A673 (cell line): ENCODE measurements at regions not wholly inside any gene's neighbourhood (a gene's known extent, or its start where the extent isn't known, plus 50 kb on each side); places are given as distances from the start of the nearest gene placed in this dataset.

Experiments used
- EZH2 ChIP-seq: fragments of 200-600 bp; sonication (generic); IDR thresholded peaks from 2 replicates; pipeline ENCODE4 v1.6.1; 2017; ENCODE audit warnings: borderline replicate concordance, low read depth, mild to moderate bottlenecking, mixed read lengths, antibody characterized with exemption, low read length; ENCODE audit not compliant: poor library complexity, severe bottlenecking
- TF ChIP-seq, protein P1 (sequence below): fragments of 300-800, 200-600 bp; sonication (generic); conservative IDR thresholded peaks from 2 replicates; pipeline ENCODE4 v1.5.1; 2017; ENCODE audit warnings: low read depth, mild to moderate bottlenecking, antibody characterized with exemption, low read length, moderate library complexity, mixed read lengths

DNA sequence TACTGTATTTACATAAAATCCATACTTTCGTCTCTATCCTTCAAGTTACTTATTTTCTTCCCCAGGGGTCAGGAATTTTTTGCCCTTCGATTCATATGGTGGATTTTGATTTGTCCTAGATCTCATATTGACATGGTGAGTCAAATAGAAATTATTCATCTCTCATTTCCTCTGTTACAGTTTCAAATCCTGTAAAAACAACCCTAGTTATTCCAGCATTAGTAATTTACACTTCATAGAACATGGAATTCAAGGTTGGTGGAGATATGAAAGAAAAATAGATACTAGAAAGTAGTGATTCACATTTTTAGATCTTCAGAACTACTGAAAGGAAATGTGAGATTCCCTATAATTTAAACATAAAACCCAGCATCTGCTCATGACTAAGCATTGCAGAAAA, 1331.0 kb upstream of the CDH9 start:
- TF ChIP-seq EZH2, result no peak
- TF ChIP-seq, protein P1, sequence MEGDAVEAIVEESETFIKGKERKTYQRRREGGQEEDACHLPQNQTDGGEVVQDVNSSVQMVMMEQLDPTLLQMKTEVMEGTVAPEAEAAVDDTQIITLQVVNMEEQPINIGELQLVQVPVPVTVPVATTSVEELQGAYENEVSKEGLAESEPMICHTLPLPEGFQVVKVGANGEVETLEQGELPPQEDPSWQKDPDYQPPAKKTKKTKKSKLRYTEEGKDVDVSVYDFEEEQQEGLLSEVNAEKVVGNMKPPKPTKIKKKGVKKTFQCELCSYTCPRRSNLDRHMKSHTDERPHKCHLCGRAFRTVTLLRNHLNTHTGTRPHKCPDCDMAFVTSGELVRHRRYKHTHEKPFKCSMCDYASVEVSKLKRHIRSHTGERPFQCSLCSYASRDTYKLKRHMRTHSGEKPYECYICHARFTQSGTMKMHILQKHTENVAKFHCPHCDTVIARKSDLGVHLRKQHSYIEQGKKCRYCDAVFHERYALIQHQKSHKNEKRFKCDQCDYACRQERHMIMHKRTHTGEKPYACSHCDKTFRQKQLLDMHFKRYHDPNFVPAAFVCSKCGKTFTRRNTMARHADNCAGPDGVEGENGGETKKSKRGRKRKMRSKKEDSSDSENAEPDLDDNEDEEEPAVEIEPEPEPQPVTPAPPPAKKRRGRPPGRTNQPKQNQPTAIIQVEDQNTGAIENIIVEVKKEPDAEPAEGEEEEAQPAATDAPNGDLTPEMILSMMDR, result no peak
